ENCODE measurements at regions not wholly inside any gene's neighbourhood (a gene's known extent, or its start where the extent isn't known, plus 50 kb on each side); places are given as distances from the start of the nearest gene placed in this dataset.

DNA sequence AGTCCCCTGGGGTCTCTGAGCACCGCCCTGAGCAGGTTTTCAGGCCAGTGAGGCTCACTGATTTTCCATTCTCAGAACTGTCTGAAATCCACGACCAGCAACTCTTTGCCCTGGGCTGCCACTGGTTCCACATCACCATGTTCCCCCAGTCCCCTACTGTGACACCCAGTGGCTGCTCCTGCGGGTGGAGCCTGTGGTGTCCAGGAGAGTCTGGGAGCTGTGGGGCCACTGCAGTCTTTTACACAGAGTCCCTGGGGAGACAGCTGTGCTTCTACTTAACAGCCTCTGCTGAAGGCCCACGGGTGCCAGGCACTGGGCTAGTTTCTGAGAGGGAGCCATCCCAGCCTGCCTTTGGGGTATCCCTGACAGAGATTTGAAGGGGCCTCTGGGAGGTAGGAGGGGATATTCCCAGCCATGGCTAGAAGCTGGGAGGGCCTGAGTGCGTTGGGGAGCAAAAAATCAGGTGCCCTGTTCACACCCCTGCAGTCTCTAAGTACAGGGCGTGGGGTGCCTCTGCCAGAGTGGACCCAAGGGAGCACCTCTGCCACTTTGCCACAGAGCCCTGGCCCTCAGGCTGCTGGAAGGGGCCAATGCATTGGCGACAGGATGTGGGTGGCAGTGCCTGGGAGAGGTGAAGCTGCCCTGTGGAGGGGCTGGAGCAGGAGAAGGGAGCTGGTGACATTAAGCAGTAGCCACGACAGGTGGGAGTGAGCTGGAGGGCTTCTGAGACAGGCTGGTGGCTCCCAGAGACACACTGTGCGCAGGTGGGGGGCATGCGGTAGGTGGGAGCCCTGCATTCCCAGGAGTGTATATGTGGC, 200.2 kb upstream of the ZNF536 start:
- TF ChIP-seq, protein P1, sequence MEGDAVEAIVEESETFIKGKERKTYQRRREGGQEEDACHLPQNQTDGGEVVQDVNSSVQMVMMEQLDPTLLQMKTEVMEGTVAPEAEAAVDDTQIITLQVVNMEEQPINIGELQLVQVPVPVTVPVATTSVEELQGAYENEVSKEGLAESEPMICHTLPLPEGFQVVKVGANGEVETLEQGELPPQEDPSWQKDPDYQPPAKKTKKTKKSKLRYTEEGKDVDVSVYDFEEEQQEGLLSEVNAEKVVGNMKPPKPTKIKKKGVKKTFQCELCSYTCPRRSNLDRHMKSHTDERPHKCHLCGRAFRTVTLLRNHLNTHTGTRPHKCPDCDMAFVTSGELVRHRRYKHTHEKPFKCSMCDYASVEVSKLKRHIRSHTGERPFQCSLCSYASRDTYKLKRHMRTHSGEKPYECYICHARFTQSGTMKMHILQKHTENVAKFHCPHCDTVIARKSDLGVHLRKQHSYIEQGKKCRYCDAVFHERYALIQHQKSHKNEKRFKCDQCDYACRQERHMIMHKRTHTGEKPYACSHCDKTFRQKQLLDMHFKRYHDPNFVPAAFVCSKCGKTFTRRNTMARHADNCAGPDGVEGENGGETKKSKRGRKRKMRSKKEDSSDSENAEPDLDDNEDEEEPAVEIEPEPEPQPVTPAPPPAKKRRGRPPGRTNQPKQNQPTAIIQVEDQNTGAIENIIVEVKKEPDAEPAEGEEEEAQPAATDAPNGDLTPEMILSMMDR (IDR thresholded peaks at IDR 0.05 in 2 of 3, conservative IDR thresholded peaks at IDR 0.05 in 1 of 3; ENCODE audit: control insufficient read depth in 2 of 3, extremely low read depth in 1 of 3, insufficient read depth in 1 of 3, low read depth in 3 of 3, low read length in 3 of 3): no peak
- TF ChIP-seq SUZ12 (IDR thresholded peaks at IDR 0.05; ENCODE audit: unreplicated experiment) (no peak), RFX5 (IDR thresholded peaks at IDR 0.05; ENCODE audit: low read depth, low read length) (no peak), ZNF207 (IDR thresholded peaks at IDR 0.05; ENCODE audit: borderline replicate concordance) (no peak), POU2F2 (IDR thresholded peaks at IDR 0.05; ENCODE audit: borderline replicate concordance, low read depth, low read length) (no peak), SRF (IDR thresholded peaks at IDR 0.05; ENCODE audit: low read depth in 2 of 2, low read length in 2 of 2) (no peak)
- TF ChIP-seq, protein P2, sequence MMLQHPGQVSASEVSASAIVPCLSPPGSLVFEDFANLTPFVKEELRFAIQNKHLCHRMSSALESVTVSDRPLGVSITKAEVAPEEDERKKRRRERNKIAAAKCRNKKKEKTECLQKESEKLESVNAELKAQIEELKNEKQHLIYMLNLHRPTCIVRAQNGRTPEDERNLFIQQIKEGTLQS (IDR thresholded peaks at IDR 0.05; ENCODE audit: borderline replicate concordance, extremely low read depth, low read depth, low read length): no peak
